BJ (cell line): ENCODE measurements at regions not wholly inside any gene's neighbourhood (a gene's known extent, or its start where the extent isn't known, plus 50 kb on each side); places are given as distances from the start of the nearest gene placed in this dataset.

Source experiments
- CTCF ChIA-PET: fragments of 350-600 bp; formaldehyde crosslinking; extraction: SDS; loops from one replicate; lab custom pipeline; 2021; ENCODE audit warnings: antibody characterized with exemption, inconsistent platforms; lab: Yijun Ruan, JAX
- POLR2A ChIA-PET: fragments of 300-600 bp; sonication (Branson Sonifier 250); formaldehyde crosslinking; extraction: SDS; loops from one replicate; lab custom pipeline; 2021; ENCODE audit warnings: antibody characterized with exemption; lab: Charles Lee
- DNase-seq: peaks from one replicate; pipeline ENCODE4 v3.0.0-alpha.2; 2011; ENCODE audit warnings: low read depth
- H3K27me3 ChIP-seq: 2 replicates; pipeline ENCODE4 v1.6.0; 2011; ENCODE audit warnings: low read length; ENCODE audit not compliant: control insufficient read depth, insufficient read depth
- H3K36me3 ChIP-seq: 2 replicates; pipeline ENCODE4 v1.5.1; 2011; ENCODE audit warnings: low read length; ENCODE audit not compliant: control insufficient read depth, insufficient read depth
- H3K4me3 ChIP-seq: 2 replicates; pipeline ENCODE4 v1.5.1; 2011; ENCODE audit warnings: low read depth, mild to moderate bottlenecking, control low read depth, low read length
- TF ChIP-seq, protein P1 (sequence below): IDR thresholded peaks from 2 replicates; pipeline ENCODE4 v1.5.1; 2011; ENCODE audit warnings: low read depth, mild to moderate bottlenecking, control low read depth, inconsistent platforms, low read length, moderate library complexity; ENCODE audit not compliant: insufficient read depth

DNA sequence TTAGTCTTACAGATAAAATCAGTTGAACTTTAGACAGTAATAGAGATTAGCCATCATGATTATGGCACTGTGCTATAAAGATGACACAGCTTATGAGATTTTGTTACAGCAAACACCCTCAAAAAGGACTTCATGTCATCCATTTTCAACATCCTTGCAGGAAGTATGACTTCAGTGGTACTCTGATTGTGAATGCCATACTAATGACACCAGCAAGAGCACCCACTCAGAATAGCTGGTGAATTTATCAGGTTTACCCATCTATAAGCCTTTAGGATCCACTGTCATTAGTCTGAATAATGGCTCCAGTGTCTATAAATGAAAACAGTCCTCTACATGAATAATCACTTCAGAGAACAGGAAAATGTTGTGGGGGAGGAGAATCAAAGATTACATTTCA, 615.2 kb downstream of the RPS29 start:
- DNase-seq: no peak
- ChIA-PET POLR2A (no interaction called here), CTCF (interaction anchor here (1.2 kb wide), 1 partner anchor 13 kb away, joined by 3 read pairs; no protein-coding TSS in a partner anchor)
- Histone ChIP-seq H3K36me3 (no peaks in the 10 kb centered on the region), H3K4me3 (no peak overlapping the region), H3K27me3 (no peaks in the 10 kb centered on the region)
- TF ChIP-seq, protein P1, sequence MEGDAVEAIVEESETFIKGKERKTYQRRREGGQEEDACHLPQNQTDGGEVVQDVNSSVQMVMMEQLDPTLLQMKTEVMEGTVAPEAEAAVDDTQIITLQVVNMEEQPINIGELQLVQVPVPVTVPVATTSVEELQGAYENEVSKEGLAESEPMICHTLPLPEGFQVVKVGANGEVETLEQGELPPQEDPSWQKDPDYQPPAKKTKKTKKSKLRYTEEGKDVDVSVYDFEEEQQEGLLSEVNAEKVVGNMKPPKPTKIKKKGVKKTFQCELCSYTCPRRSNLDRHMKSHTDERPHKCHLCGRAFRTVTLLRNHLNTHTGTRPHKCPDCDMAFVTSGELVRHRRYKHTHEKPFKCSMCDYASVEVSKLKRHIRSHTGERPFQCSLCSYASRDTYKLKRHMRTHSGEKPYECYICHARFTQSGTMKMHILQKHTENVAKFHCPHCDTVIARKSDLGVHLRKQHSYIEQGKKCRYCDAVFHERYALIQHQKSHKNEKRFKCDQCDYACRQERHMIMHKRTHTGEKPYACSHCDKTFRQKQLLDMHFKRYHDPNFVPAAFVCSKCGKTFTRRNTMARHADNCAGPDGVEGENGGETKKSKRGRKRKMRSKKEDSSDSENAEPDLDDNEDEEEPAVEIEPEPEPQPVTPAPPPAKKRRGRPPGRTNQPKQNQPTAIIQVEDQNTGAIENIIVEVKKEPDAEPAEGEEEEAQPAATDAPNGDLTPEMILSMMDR: no peak

DNA sequence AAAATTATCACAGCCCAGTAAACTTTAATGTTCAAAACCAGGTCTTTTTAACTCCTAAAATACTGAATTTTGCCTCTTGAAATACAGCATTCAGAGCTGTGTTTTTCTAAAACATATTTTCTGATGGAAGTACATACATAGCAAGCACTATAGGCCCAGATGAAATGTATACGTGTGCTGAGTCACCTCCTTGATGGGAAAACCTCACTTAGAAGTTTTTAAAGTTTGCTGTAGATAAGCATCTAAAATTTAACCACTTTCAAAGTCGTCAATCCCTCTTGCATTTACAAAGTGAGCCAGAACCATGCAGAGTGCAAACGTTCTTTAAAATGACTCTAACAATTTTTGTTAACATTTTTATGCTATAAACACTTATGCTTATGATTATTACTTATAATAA, 618.8 kb downstream of the RPS29 start:
- Histone ChIP-seq H3K27me3 (no peaks in the 10 kb centered on the region), H3K36me3 (no peaks in the 10 kb centered on the region), H3K4me3 (no peak overlapping the region)
- ChIA-PET CTCF (no interaction called here), POLR2A (no interaction called here)
- TF ChIP-seq, protein P1: no peak
- DNase-seq: no peak

DNA sequence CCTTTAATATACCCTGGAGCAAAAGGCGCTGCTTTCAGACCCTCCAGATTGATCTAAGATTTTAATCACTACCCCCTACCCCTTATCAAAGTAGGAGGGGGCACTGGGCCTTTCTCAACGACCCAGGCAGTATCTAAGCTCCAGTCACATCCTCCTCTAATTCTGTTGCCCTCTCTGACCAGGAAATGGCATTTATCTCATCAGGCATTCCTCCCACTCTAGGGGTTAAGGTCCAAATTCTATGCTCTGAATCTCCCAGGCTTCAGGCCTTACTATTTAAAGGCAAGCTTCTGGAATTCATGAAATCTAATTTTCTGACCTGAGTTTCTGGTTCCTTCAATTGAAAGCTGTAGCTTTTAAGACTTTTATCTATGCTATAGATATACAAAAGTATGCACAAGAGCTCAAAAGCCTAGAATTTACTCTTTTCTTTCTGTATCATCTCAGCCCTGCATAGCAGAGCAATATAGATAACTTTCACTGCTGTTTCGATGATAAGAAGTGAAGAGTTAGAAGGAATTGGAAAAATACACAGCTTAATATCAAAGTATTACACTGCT, 622.9 kb downstream of the RPS29 start:
- no peak overlapping the region for H3K4me3 ChIP-seq
- ChIA-PET CTCF (no interaction called here), POLR2A (no interaction called here)
- H3K36me3 ChIP-seq: no peaks in the 10 kb centered on the region
- TF ChIP-seq, protein P1: no peak
- no peaks in the 10 kb centered on the region for H3K27me3 ChIP-seq
- no peak for DNase-seq

GRCh38 chr14:48957486-48957885, 628.7 kb downstream of the RPS29 start:
- TF ChIP-seq, protein P1: no peak
- DNase-seq: no peak
- no peaks in the 10 kb centered on the region for H3K36me3 ChIP-seq
- no peaks in the 10 kb centered on the region for H3K27me3 ChIP-seq
- ChIA-PET POLR2A (no interaction called here), CTCF (no interaction called here)
- H3K4me3 ChIP-seq: no peak overlapping the region

DNA sequence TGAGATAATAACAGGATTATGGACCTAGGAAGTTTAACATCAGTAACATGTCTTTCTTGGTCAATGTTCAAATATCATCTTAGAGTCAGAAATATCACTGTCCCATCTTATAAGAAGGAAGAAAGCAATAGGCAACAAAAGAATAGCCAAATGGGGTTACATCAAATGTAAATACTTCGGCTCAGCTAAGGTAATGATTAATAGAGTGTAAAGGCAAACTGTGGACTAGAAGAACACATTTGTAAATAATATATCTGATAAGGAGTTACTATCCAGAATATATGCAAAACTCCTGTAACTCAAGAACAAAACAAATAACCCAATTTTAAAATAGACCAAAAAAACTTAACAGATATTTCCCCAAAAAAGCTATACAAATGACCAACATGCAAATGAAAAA, 630.3 kb downstream of the RPS29 start:
- CTCF ChIA-PET: no interaction called here

More for the DNA sequence above, 630.3 kb downstream of the RPS29 start:
- Histone ChIP-seq H3K36me3 (no peaks in the 10 kb centered on the region), H3K4me3 (no peak overlapping the region), H3K27me3 (no peaks in the 10 kb centered on the region)
- TF ChIP-seq, protein P1: no peak
- DNase-seq: no peak
- POLR2A ChIA-PET: no interaction called here
